ENCODE measurements at regions not wholly inside any gene's neighbourhood (a gene's known extent, or its start where the extent isn't known, plus 50 kb on each side); places are given as distances from the start of the nearest gene placed in this dataset.

GRCh38 chr5:105735704-105736103 lies 1935.0 kb downstream of the EFNA5 start:
- no peak for TF ChIP-seq CTCF (conservative IDR thresholded peaks at IDR 0.05; ENCODE audit: low read length)
- no peak for TF ChIP-seq EZH2phosphoT487 (IDR thresholded peaks at IDR 0.05; ENCODE audit: borderline replicate concordance, low read depth, low read length)
